SJSA1 (cell line): ENCODE measurements at regions not wholly inside any gene's neighbourhood (a gene's known extent, or its start where the extent isn't known, plus 50 kb on each side); places are given as distances from the start of the nearest gene placed in this dataset.
"Not testable (repeated sequence)": the region's sequence is repeated elsewhere in the genome, so short reads cannot be mapped to it uniquely, and the experiment has no call there.

Experiments used
- DNase-seq, 2 experiments: peaks; one replicate each; pipeline ENCODE4 v3.0.0-alpha.2; 2015 to 2020; ENCODE audit warnings: low spot score in 2 of 2, low read depth in 1 of 2
- H3K27ac ChIP-seq: fragments of 250-450 bp; sonication (Bioruptor Pico); 2 replicates; pipeline ENCODE4 v1.5.1; 2020; ENCODE audit warnings: mild to moderate bottlenecking, moderate library complexity
- H3K27me3 ChIP-seq: fragments of 250-450 bp; sonication (Bioruptor Pico); replicated peaks from 2 replicates; pipeline ENCODE4 v1.5.1; 2020; ENCODE audit warnings: mild to moderate bottlenecking, moderate library complexity
- H3K36me3 ChIP-seq: fragments of 250-450 bp; sonication (Bioruptor Pico); 2 replicates; pipeline ENCODE4 v1.5.1; 2020; ENCODE audit warnings: mild to moderate bottlenecking
- H3K4me1 ChIP-seq: fragments of 250-450 bp; sonication (Bioruptor Pico); replicated peaks from 2 replicates; pipeline ENCODE4 v1.6.1; 2021; ENCODE audit warnings: mild to moderate bottlenecking
- H3K4me3 ChIP-seq: fragments of 250-450 bp; sonication (Bioruptor Pico); 2 replicates; pipeline ENCODE4 v1.5.1; 2020; ENCODE audit warnings: mild to moderate bottlenecking
- H3K9me3 ChIP-seq: fragments of 250-450 bp; sonication (Bioruptor Pico); replicated peaks from 2 replicates; pipeline ENCODE4 v1.5.1; 2020; ENCODE audit warnings: mild to moderate bottlenecking

DNA sequence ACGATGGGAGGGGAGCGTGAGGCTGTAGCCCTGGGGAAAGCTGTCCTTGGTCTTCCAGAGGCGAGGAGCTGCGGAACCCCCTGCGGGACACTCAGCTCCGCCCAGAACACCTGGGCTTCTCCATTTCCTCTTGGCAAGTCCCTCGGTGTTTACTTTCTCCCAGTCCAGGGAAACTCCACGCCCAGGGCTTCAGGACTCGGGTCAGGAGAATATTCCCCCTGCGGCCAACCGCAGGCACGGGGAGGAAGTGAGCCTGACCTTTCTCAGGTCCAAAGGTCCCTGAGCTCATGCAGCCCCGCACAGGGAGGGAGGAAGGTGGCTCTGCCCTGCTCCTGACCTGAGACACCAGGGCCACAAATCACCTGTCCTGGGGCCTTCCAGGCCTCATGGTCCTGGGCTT, 5435.9 kb upstream of the TPTE start:
- DNase-seq, H3K27ac ChIP-seq, H3K27me3 ChIP-seq, H3K36me3 ChIP-seq, H3K4me3 ChIP-seq, H3K4me1 ChIP-seq, H3K9me3 ChIP-seq: not testable (repeated sequence)

DNA sequence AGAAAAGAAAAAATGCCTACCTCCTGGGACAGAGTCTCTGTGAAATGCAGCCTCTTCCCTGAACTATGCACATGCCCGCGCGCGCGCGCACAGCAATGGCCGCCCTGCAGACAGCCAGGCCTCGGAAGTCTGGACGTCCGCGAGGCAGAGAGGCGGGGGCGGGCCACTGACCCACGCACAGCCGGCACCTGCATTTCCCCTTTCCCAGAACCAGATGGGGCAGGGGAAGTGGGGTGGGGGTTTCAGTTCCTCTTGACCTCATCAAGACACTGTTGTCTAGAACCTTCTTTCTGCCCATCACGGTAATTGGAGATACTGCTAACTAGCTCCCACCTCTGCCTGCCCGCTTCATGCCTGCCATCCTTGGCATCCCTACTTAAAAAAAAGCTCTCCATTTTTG, 5435.0 kb upstream of the TPTE start:
- H3K36me3 ChIP-seq, H3K27me3 ChIP-seq, H3K9me3 ChIP-seq, H3K27ac ChIP-seq, H3K4me1 ChIP-seq, DNase-seq, H3K4me3 ChIP-seq: not testable (repeated sequence)

DNA sequence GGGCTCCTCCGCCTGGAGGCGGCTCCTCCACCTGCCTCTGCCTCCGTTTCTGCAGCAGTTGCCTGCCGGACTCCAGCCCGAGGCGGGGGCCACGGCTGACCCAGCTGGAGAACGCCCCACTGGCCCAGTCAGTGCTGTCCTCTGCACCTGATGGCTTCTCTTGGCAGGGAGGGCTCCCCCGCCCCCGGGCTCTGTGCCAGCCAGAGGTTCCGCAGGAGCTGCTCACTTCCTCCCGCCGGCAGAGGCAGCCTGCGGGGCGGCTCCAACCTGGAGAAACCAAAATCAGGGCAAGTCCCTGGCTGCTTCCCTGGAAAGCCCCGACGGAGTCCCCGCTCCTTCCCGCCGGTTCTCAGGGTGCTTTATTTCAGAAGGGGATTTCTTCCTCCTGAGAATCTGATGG, 5432.6 kb upstream of the TPTE start:
- not testable (repeated sequence) for H3K27ac ChIP-seq, H3K36me3 ChIP-seq, H3K27me3 ChIP-seq, H3K9me3 ChIP-seq, DNase-seq, H3K4me3 ChIP-seq, H3K4me1 ChIP-seq

DNA sequence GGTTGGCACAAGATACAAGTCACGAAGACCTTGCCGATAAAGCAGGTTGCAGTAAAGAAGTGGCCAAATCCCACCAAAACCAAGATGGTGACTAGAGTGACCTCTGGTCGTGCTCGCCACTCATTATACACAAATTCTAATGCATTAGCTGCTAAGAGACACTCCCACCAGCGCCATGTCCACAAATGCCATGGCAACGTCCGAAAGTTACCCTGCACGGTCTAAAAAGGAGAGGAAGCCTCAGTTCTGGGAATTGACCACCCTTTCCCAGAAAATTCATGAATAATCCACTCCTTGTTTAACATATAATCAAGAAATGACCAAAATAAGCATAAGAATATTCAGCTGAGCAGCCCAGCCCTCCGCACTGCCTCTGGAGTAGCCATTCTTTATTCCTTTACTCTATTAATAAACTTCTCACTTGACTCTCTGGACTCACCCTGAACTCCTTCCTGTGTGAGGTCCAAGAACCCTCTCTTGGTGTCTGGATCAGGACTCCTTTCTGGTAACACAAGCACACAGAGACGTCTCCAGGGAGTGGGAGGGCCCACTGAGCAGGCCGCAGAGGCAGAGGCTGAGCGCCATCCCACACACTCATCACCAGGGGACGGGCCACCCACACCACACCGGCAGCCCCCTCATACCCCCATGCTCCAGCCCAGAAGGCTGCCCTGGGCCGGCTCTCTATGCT, 5431.8 kb upstream of the TPTE start:
- H3K4me1 ChIP-seq, DNase-seq, H3K27me3 ChIP-seq, H3K9me3 ChIP-seq, H3K36me3 ChIP-seq, H3K27ac ChIP-seq, H3K4me3 ChIP-seq: not testable (repeated sequence)

DNA sequence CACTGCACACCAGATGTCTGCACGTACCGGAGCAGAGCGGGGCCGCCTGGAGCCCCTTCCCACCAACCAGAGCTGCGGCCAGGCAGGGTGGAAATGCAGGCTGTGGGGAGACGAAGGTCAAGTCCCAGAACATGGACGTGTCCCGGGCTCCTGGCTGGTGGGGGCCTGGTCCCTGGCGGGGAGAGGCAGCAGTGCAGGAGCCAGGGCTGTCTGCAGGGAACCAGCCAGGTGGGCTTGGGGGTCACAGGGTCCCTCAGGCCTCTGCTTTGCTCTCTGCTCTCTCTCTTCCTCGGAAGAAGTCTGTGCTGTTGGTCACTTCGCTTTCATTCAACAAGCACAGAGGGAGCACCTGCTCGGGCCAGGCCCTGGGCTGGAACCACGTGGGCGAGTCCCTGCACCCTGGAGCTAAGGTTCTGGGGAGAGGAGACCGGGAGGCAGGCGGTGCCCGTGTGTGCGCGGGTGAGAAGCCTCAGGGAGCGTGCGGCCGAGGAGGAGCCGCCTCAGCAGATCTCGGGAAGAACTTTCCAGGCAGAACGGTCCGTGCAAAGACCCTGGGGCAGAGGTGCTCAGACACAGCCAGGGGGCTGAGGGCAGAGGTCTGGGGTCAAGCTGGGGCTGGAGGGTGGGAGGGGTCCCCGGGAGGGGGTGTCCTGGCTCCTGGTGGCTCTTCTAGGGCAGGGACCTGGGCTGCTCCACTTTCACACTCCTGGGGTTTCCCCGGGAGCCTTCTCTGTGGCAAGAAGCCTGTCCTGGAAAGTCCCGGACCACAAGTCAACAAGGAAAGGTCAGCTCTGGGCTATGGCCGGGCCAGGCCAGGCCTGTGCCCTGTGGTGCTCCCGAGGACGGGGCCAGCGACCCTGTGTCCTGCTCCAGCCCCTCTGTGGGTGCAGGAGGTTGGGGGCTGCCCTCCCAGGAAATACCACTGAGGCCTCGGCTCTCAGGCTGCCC, 5431.0 kb upstream of the TPTE start:
- H3K4me3 ChIP-seq, H3K36me3 ChIP-seq, H3K9me3 ChIP-seq, H3K27me3 ChIP-seq, H3K4me1 ChIP-seq, DNase-seq, H3K27ac ChIP-seq: not testable (repeated sequence)

DNA sequence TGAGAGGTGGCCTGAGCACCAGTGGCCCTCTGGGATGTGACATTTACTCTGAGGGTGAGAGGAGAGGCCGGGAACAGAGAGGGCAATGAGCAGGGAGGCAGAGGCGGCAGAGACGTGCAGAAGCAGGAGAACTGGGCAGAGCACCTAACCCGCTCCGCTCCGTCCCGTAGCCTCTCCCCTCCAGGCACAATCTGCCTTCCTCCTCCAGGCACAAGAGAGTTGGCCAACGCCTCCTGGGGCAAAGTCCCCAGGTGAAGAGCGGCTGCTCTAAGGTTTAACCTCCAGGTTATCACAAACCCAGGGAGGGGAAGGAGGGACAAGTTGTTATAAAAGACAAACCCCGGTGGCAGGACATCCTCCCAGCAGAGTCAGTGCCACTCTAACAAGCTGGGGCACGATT, 5430.1 kb upstream of the TPTE start:
- not testable (repeated sequence) for DNase-seq, H3K4me1 ChIP-seq, H3K27me3 ChIP-seq, H3K27ac ChIP-seq, H3K4me3 ChIP-seq, H3K36me3 ChIP-seq, H3K9me3 ChIP-seq

DNA sequence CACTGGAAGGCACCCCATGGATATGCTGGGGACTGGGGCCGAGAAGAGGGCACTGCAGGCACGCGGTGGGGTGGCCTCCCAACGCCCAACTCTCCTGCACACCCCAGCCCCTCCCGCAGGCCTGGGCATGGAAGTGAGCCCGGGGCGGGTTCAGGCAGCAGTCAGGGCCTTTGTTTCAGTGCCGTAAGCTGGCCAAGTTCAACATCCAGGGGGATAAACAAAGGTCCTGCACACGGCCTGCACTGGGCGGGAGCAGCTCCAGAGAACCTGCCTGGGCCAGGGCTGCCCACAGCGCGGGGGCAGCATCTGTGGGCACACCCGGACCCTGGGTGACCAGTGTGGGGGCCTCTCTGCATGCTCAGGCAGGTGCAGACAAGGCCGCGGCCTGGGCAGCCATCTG, 5425.8 kb upstream of the TPTE start:
- not testable (repeated sequence) for H3K4me3 ChIP-seq, H3K4me1 ChIP-seq, H3K9me3 ChIP-seq, H3K27ac ChIP-seq, H3K27me3 ChIP-seq, DNase-seq, H3K36me3 ChIP-seq

DNA sequence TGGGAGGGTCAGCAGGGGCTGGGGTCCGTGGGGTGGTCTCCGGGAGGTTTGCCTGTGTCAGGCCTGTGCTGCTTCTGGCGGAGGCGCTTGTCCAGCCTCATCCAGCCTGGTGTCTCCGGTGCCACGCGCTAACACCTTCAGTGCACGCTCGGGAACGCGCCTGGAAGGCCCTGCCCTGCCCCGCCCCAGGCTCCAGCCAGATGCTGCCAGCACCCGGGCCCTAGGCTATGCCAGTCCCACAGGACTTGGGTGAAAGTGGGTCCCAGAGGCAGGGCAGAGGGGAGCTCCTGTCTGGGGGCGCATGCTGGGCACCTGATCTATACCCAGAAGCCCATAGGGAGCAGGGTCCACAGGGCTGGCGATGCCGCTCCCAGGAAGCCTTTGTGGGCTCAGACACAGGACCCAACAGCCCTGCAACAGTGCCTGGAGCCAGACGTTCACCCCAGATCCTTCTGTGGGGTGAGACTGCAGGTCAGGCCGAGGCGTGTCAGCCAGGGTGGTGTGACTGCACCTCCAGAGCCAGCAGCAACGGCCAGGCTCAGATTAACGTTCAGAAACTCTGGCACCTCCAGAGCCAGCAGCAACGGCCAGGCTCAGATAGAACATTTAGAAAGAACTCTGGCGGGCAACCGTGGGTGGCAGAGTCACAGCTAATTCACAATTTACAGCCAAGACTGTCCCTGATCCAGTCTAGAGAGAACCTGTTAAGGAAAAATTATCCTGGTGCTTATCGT, 5423.2 kb upstream of the TPTE start:
- not testable (repeated sequence) for H3K9me3 ChIP-seq, DNase-seq, H3K27me3 ChIP-seq, H3K27ac ChIP-seq, H3K4me1 ChIP-seq, H3K36me3 ChIP-seq, H3K4me3 ChIP-seq

DNA sequence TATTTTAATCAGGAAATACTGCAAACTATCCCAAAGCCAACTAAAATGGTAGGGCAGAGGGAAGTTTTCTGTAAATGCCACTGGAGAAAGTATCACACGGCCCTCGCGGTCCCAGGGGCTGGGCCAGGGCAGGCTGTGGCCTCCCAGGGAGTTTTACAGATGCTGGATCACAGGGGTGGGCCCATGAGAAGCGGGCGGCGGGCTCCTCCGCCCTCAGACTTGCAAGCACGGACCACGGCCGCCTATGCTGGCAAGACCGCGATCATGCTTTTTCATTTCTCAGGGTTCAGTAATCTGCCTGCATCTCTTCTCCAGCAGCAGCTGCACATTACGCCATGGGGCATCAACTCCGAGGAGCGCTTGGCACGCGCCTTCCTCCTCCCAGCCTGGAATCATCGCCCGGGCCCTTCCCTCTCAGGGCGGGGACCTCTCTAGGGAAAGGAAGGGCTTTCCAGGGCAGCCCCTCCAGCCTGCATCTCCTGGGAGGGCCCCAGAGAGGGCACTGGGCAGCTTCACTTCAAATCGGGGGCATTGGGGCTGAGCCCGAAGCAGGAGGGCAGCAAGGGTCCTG, 5420.7 kb upstream of the TPTE start:
- H3K4me3 ChIP-seq, DNase-seq, H3K4me1 ChIP-seq, H3K9me3 ChIP-seq, H3K36me3 ChIP-seq, H3K27ac ChIP-seq, H3K27me3 ChIP-seq: not testable (repeated sequence)

DNA sequence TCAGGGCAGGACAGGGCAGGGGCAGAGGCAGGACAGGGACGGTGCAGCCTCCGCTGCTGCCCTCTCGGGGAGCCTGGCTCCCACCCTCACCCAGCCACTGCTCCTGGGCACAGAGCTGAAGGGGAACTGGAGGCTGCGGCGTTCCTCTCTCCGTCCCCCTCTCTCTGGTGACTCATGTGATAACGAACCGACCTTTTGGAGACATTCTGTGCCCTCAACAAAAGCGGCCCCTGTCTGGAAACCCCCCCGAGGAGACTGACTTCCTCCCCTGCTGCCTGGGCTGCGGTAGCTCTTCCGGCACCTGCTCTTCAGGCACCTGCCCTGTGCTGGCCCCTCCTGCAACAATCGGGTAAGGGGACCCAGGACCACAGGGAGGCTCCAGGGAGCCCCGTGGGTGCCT, 5419.6 kb upstream of the TPTE start:
- H3K4me3 ChIP-seq, H3K27me3 ChIP-seq, H3K9me3 ChIP-seq, H3K4me1 ChIP-seq, H3K27ac ChIP-seq, H3K36me3 ChIP-seq: not testable (repeated sequence)
- peak; percentile 0 to 32 for DNase-seq

DNA sequence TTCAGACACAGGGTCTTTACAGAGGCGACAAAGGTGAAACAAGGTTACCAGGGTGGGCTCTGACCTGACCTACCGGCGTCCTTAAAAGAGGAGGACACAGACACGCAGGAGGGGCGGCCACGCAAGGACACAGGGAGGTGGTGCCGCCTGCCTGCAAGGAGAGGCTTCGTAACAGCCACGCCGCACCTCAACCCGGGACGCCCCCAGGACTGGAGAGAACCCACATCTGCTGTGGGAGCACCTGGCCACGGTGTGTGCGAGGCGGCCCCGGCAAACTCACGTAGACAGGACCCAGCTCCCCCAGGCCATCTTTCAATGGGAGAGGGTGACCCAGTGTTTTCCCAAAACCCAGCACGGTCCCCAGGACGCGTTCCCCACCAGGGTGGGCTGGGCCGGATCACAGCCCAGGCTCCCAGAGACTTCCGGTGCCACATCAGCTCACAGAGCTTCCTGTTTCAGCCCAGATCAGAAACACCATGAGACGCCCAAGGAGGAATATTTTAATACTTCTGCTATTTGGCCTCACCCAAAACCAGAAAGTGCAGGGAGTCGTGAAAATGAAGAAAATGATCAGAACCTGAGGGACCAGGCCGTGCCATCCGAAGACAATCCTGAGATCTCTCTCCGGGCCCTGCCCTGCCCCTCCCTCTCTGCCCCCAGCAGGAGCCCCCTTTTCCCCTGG, 5417.4 kb upstream of the TPTE start:
- not testable (repeated sequence) for H3K36me3 ChIP-seq, H3K4me3 ChIP-seq, H3K27ac ChIP-seq, H3K4me1 ChIP-seq, H3K9me3 ChIP-seq, DNase-seq, H3K27me3 ChIP-seq

DNA sequence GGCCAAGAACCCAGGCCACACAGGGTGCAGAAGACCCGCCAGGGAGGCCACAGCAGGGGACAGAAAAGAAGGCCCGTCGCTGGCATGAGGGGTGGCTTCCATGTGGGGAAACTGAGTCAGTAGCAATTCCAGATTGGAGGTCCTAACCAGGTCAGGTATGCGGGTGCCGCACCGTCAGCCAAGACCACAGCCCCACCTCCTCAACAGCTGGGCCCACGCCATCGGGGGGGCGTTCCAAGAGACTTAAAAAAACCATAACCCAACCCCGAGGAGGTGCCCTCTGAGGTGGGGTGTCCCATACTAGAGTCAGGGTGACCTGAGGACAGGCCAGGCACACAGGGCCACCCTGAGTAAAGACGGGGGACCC, 5416.8 kb upstream of the TPTE start:
- H3K4me3 ChIP-seq, H3K27me3 ChIP-seq, H3K27ac ChIP-seq, H3K4me1 ChIP-seq, H3K36me3 ChIP-seq, H3K9me3 ChIP-seq, DNase-seq: not testable (repeated sequence)

DNA sequence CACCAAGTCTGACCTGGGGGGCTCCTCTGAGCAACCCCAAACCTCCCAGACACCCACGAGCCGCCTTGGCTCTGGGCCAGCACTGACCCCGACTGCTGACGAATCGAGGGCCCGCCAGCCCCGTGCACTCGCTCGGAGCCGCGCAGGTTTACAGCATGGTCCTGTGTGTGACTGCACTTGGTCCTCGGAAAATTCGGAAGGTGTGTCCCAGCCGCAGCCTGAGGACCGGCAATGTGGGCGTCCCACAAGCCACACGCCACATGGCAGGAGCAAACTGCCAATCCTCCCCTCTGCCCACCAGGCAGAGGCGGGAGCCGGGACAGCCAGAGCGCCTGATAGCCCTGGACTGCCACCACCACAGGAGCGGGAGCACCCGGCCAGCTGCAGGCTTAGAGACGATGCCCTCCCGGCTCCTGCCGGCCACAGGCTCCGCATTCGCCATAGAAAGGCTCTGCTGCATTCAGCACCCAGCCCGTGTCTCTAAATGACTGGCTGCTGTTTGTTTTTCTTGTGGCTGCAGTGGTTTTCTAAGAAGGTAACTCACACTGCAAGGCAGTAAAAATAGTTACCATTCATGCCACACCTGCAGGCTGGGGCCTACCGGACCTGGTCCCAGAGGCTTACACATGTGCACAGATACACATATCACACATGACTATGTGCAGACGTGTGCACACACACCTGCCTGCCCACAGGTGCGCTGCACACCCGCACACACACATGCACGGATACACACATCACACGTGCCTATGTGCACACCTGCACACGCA, 5415.3 kb upstream of the TPTE start:
- not testable (repeated sequence) for H3K9me3 ChIP-seq, H3K27me3 ChIP-seq, H3K4me1 ChIP-seq, H3K27ac ChIP-seq, H3K36me3 ChIP-seq, H3K4me3 ChIP-seq
- DNase-seq: peak in 1 of 2 experiments; percentile 2
